DND-41 (cell line): ENCODE measurements at regions not wholly inside any gene's neighbourhood (a gene's known extent, or its start where the extent isn't known, plus 50 kb on each side); places are given as distances from the start of the nearest gene placed in this dataset.
A peak's percentile ranks its signal among the peaks of the same experiment; 100 is the strongest.

Experiments
- ATAC-seq: fragments of 200-7000 bp; cut with Tn5 transposase; 3 replicates; pipeline ENCODE4 v1.9.1; 2021; ENCODE audit warnings: low read depth; ENCODE audit not compliant: insufficient read depth
- DNase-seq: peaks from one replicate; pipeline ENCODE4 v3.0.0-alpha.2; 2020
- H2AFZ ChIP-seq: 2 replicates; pipeline ENCODE4 v1.6.0; 2012; ENCODE audit warnings: low read depth, low read length
- H3K27ac ChIP-seq: 2 replicates; pipeline ENCODE4 v1.5.1; 2012; ENCODE audit warnings: low read length, inconsistent platforms
- H3K27me3 ChIP-seq: fragments of 200-600 bp; sonication (generic); 2 replicates; pipeline ENCODE4 v1.6.0; 2012; ENCODE audit warnings: low read length, mild to moderate bottlenecking, inconsistent platforms; ENCODE audit not compliant: insufficient read depth, poor library complexity
- H3K36me3 ChIP-seq: 2 replicates; pipeline ENCODE4 v1.5.1; 2012; ENCODE audit warnings: low read length, inconsistent platforms; ENCODE audit not compliant: insufficient read depth
- H3K4me1 ChIP-seq: 2 replicates; pipeline ENCODE4 v1.5.1; 2012; ENCODE audit warnings: mild to moderate bottlenecking, low read length; ENCODE audit not compliant: insufficient read depth
- H3K4me2 ChIP-seq: 2 replicates; pipeline ENCODE4 v1.6.0; 2012; ENCODE audit warnings: mild to moderate bottlenecking, moderate library complexity, low read length, inconsistent platforms; ENCODE audit not compliant: insufficient read depth
- H3K4me3 ChIP-seq, 2 experiments: fragments of 200-600 bp in 1 of 2; shearing (Covaris generic) in 1 of 2; 2 replicates each; pipeline ENCODE4 v1.5.1; 2012 to 2016; ENCODE audit warnings: inconsistent platforms in 2 of 2, low read length in 2 of 2, mild to moderate bottlenecking in 2 of 2, low read depth in 1 of 2, moderate library complexity in 1 of 2
- H3K79me2 ChIP-seq: 2 replicates; pipeline ENCODE4 v1.6.0; 2012; ENCODE audit warnings: low read length, inconsistent platforms; ENCODE audit not compliant: insufficient read depth
- H3K9ac ChIP-seq: 2 replicates; pipeline ENCODE4 v1.6.0; 2012; ENCODE audit warnings: low read depth, mild to moderate bottlenecking, inconsistent platforms, low read length, moderate library complexity
- H3K9me3 ChIP-seq: 2 replicates; pipeline ENCODE4 v1.5.1; 2012; ENCODE audit warnings: low read length, moderate library complexity, mild to moderate bottlenecking, inconsistent platforms; ENCODE audit not compliant: insufficient read depth, severe bottlenecking
- H4K20me1 ChIP-seq: 2 replicates; pipeline ENCODE4 v1.6.0; 2012; ENCODE audit warnings: low read length; ENCODE audit not compliant: insufficient read depth
- EZH2 ChIP-seq: IDR thresholded peaks from 3 replicates; pipeline ENCODE4 v1.6.1; 2012; ENCODE audit warnings: borderline replicate concordance, low read depth, mild to moderate bottlenecking, moderate library complexity, low read length, inconsistent platforms; ENCODE audit not compliant: severe bottlenecking
- TF ChIP-seq, protein P1 (sequence below): IDR thresholded peaks from 2 replicates; pipeline ENCODE4 v1.5.1; 2012; ENCODE audit warnings: borderline replicate concordance, low read length, moderate library complexity, mild to moderate bottlenecking; ENCODE audit not compliant: poor library complexity, severe bottlenecking; ENCODE audit errors: extremely low read depth

DNA sequence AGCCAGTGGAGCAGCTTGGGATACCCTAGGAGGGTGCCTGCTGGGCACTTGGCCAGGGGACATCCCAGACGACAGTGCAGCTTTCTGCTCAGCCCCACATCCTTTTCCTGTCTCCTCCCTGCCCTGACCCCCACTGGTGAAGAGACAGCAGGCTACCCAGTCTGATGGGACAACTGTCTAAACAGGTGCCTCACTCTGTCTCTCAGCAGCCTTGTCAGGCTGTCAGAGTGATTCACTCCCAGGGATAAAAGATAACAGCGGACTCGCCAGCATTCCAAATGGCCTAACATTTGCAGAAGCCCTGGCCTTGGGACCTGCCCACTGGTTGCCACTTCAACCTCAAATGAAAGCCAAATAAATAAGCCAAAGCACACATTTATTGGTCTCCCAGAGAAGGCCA, 318.6 kb upstream of the PLET1 start:
- H3K79me2 ChIP-seq = no peaks in the 10 kb centered on the region
- H3K27ac ChIP-seq = no peak overlapping the region
- no peak overlapping the region for H3K4me2 ChIP-seq
- H3K27me3 ChIP-seq = no peaks in the 10 kb centered on the region
- no peaks in the 10 kb centered on the region for H3K4me1 ChIP-seq
- H4K20me1 ChIP-seq = no peaks in the 10 kb centered on the region
- no peaks in the 10 kb centered on the region for H3K36me3 ChIP-seq
- DNase-seq = no peak
- no peaks in the 10 kb centered on the region for H3K9me3 ChIP-seq
- no peak overlapping the region for H3K9ac ChIP-seq
- no peak overlapping the region for H3K4me3 ChIP-seq
- TF ChIP-seq, protein P1, sequence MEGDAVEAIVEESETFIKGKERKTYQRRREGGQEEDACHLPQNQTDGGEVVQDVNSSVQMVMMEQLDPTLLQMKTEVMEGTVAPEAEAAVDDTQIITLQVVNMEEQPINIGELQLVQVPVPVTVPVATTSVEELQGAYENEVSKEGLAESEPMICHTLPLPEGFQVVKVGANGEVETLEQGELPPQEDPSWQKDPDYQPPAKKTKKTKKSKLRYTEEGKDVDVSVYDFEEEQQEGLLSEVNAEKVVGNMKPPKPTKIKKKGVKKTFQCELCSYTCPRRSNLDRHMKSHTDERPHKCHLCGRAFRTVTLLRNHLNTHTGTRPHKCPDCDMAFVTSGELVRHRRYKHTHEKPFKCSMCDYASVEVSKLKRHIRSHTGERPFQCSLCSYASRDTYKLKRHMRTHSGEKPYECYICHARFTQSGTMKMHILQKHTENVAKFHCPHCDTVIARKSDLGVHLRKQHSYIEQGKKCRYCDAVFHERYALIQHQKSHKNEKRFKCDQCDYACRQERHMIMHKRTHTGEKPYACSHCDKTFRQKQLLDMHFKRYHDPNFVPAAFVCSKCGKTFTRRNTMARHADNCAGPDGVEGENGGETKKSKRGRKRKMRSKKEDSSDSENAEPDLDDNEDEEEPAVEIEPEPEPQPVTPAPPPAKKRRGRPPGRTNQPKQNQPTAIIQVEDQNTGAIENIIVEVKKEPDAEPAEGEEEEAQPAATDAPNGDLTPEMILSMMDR = no peak
- TF ChIP-seq EZH2 = no peak
- no peak overlapping the region for H2AFZ ChIP-seq
- peak; percentile 37; the same call in 2 of the 3 replicates for ATAC-seq

DNA sequence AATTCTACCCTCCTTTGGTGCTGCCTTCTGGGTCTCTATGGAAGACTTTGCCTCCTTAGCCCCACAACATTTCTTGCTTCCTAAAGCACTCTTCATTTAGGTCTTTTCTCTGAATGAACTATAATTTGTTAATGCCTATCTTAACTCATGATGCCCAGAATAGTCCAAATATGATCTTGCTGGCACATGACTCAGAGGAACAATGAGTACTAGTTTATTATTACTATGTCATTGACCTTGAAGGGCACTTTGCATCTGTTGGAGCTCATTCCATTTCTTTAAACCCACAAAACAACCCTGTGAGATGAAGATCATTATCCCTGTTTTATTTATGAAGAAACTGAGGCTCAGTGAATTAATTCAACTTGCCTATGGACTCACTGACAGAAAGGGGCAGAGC, 320.2 kb upstream of the PLET1 start:
- H3K9ac ChIP-seq = no peak overlapping the region
- no peak overlapping the region for H3K4me2 ChIP-seq
- ATAC-seq (no peak), DNase-seq (no peak)
- H3K4me1 ChIP-seq = no peaks in the 10 kb centered on the region
- H3K4me3 ChIP-seq = no peak overlapping the region
- H3K79me2 ChIP-seq = no peaks in the 10 kb centered on the region
- H3K9me3 ChIP-seq = no peaks in the 10 kb centered on the region
- no peaks in the 10 kb centered on the region for H3K36me3 ChIP-seq
- TF ChIP-seq, protein P1 = no peak
- no peak for TF ChIP-seq EZH2
- no peaks in the 10 kb centered on the region for H3K27me3 ChIP-seq
- no peaks in the 10 kb centered on the region for H4K20me1 ChIP-seq
- no peak overlapping the region for H2AFZ ChIP-seq
- no peak overlapping the region for H3K27ac ChIP-seq

DNA sequence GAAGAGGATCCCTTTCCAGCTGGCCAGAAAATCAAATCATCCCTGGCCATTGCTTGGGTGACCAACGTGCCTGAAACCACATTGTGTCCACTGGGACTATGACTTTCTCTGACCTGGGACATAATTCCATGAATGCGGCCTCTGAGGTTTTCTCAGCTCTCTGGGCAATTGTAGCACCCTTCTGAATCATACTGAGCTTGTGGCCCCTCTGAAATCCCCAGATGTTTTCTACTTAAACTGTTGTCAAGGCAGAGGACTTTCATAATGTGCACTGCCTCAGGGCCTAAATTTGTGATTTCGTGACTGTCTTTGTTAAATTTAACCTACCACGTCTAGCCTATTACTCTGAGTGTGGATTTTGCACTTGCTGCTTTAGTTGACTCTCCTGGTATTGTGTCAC, 321.1 kb upstream of the PLET1 start:
- H2AFZ ChIP-seq = no peak overlapping the region
- no peak overlapping the region for H3K9ac ChIP-seq
- no peaks in the 10 kb centered on the region for H3K79me2 ChIP-seq
- DNase-seq (no peak), ATAC-seq (no peak)
- no peaks in the 10 kb centered on the region for H3K9me3 ChIP-seq
- H3K4me3 ChIP-seq = no peak overlapping the region
- no peaks in the 10 kb centered on the region for H3K36me3 ChIP-seq
- H4K20me1 ChIP-seq = no peaks in the 10 kb centered on the region
- no peak overlapping the region for H3K27ac ChIP-seq
- H3K27me3 ChIP-seq = no peaks in the 10 kb centered on the region
- no peaks in the 10 kb centered on the region for H3K4me1 ChIP-seq
- no peak overlapping the region for H3K4me2 ChIP-seq
- TF ChIP-seq, protein P1 = no peak
- no peak for TF ChIP-seq EZH2

DNA sequence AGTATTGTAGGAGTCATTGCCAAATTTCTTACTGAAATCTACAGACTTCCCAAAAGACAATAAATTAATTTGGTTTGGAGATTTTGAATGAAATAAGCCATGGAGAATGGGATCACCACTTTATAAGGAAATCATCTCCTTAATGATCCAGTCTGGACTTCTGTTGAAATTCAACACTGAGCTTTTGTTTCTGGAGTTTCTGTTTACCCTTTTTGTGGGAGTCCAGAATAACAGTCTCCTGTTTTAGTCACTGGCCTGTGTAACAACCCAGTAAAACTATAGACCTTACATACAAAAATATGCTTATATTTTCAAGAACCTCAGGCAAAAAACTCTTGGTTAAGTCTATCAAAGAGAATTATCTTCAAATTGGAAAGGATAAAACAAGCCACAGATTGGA, 321.7 kb upstream of the PLET1 start:
- TF ChIP-seq EZH2 = no peak
- TF ChIP-seq, protein P1 = no peak
- Histone ChIP-seq H3K27me3 (no peaks in the 10 kb centered on the region), H2AFZ (no peak overlapping the region), H3K4me2 (no peak overlapping the region), H3K4me1 (no peaks in the 10 kb centered on the region), H3K79me2 (no peaks in the 10 kb centered on the region), H3K9me3 (no peaks in the 10 kb centered on the region), H3K36me3 (no peaks in the 10 kb centered on the region), H3K4me3 (no peak overlapping the region), H3K27ac (no peak overlapping the region), H3K9ac (no peak overlapping the region), H4K20me1 (no peaks in the 10 kb centered on the region)
- no peak for ATAC-seq
- no peak for DNase-seq
